Neural cell (in vitro differentiated cells): ENCODE measurements at regions not wholly inside any gene's neighbourhood (a gene's known extent, or its start where the extent isn't known, plus 50 kb on each side); places are given as distances from the start of the nearest gene placed in this dataset.

Experiments used
- CTCF ChIP-seq: fragments of 450-650 bp; IDR thresholded peaks from 2 replicates; pipeline ENCODE4 v1.5.1; 2014; ENCODE audit warnings: antibody characterized with exemption, mild to moderate bottlenecking, moderate library complexity; ENCODE audit not compliant: poor library complexity, severe bottlenecking
- EP300 ChIP-seq: fragments of 450-650 bp; conservative IDR thresholded peaks from 2 replicates; pipeline ENCODE4 v1.6.1; 2014; ENCODE audit warnings: antibody characterized with exemption, mild to moderate bottlenecking, moderate library complexity; ENCODE audit not compliant: poor library complexity, severe bottlenecking
- EZH2 ChIP-seq: fragments of 200-600, 300-800 bp; shearing (Covaris generic), sonication (generic); IDR thresholded peaks from 2 replicates; pipeline ENCODE4 v1.6.1; 2014; ENCODE audit warnings: antibody characterized with exemption, low read length, borderline replicate concordance, mild to moderate bottlenecking; ENCODE audit not compliant: insufficient read depth, poor library complexity, severe bottlenecking
- POLR2AphosphoS5 ChIP-seq: IDR thresholded peaks from 2 replicates; pipeline ENCODE4 v1.6.1; 2012
- TAF1 ChIP-seq: IDR thresholded peaks from 2 replicates; pipeline ENCODE4 v1.6.1; 2012; ENCODE audit warnings: low read depth

- no peak for TF ChIP-seq CTCF
- no peak for TF ChIP-seq EP300
- no peak for TF ChIP-seq EZH2
- TF ChIP-seq POLR2AphosphoS5 = no peak
- no peak for TF ChIP-seq TAF1
These were observed 677.4 kb upstream of the HS6ST1 start for GRCh38 chr2:128996078-128996477.
